ENCODE measurements at regions not wholly inside any gene's neighbourhood (a gene's known extent, or its start where the extent isn't known, plus 50 kb on each side); places are given as distances from the start of the nearest gene placed in this dataset.

DNA sequence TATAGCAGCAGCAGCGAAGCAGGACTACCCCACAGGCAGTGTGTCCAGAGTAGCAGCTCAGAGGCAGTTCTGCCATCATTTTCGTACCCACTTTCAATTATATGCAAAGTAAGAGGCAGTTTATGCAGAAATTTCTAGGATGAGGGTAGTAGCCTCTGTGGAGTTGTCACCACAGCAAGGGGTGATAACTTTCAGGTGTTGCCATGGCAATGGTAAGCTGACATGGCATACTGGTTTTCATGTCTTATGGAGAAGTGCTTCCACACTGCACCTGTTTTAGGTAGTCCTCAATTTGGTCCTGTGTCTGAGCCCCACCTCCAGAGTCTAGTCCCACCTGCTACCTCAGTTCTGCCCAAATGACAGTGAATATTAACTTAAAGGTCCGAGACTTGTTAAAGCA lies 133.3 kb upstream of the SYT6 start:
- Histone ChIP-seq H3K27me3 (ENCODE audit: insufficient read depth, low read length) (no peaks in the 10 kb centered on the region), H4K8ac (replicated peaks; ENCODE audit: insufficient read length, low read depth, low read length) (no peak overlapping the region), H3K4me2 (ENCODE audit: insufficient read depth, insufficient read length, low read length) (no peak overlapping the region), H3K79me2 (ENCODE audit: insufficient read depth, low read length) (no peaks in the 10 kb centered on the region), H3K27ac (ENCODE audit: insufficient read length, low read depth, low read length) (no peak overlapping the region), H3K23me2 (ENCODE audit: insufficient read length, low read depth, low read length, poor library complexity, severe bottlenecking) (no peaks in the 10 kb centered on the region), H2BK15ac (ENCODE audit: low read depth, low read length) (no peak overlapping the region), H3K18ac (ENCODE audit: insufficient read length, low read depth, low read length) (no peak overlapping the region), H3K4ac (ENCODE audit: low read depth, low read length) (no peak overlapping the region), H3K14ac (ENCODE audit: insufficient read depth, low read length) (no peak overlapping the region), H4K20me1 (ENCODE audit: control insufficient read depth, insufficient read depth, insufficient read length) (no peaks in the 10 kb centered on the region), H2AK5ac (ENCODE audit: insufficient read length, low read length) (no peak overlapping the region), H3K4me1 (ENCODE audit: insufficient read depth, low read length) (peaks cover 4% of the 10 kb centered on the region; the same call in 1 of the 2 replicates), H4K5ac (ENCODE audit: insufficient read length, low read depth, low read length) (no peak overlapping the region), H3K9ac (ENCODE audit: extremely low read depth, insufficient read length, low read length) (no peak overlapping the region), H3K23ac (ENCODE audit: insufficient read length, low read depth, low read length) (no peak overlapping the region), H3T11ph (ENCODE audit: low read length) (no peak overlapping the region), H4K91ac (ENCODE audit: insufficient read length, low read depth, low read length) (no peak overlapping the region), H3K9me3 (ENCODE audit: control insufficient read depth, low read depth, low read length) (no peaks in the 10 kb centered on the region), H3K79me1 (ENCODE audit: insufficient read depth, low read depth, low read length, poor library complexity, severe bottlenecking) (no peaks in the 10 kb centered on the region), H2BK12ac (ENCODE audit: insufficient read length, low read depth, low read length) (no peak overlapping the region), H2AFZ (ENCODE audit: low read length) (no peak overlapping the region), H3K56ac (ENCODE audit: insufficient read length, low read depth, low read length) (no peak overlapping the region), H2BK20ac (ENCODE audit: low read depth, low read length, poor library complexity, severe bottlenecking) (no peak overlapping the region), H2BK120ac (ENCODE audit: low read depth, low read length, poor library complexity, severe bottlenecking) (no peak overlapping the region), H2BK5ac (ENCODE audit: insufficient read length, low read length) (no peak overlapping the region)
- WGBS (ENCODE audit: extremely low coverage, insufficient read length, low lambda C conversion rate): no CpG with 5 or more reads among the region's 3 CpGs
- DNase-seq: no peak
- H3K4me1 Mint-ChIP-seq: peaks cover 13 to 21% of the 10 kb centered on the region in 2 experiments
- no peak overlapping the region for H3K4me3 Mint-ChIP-seq
- H3K27ac Mint-ChIP-seq: no peak overlapping the region
- H3K36me3 Mint-ChIP-seq (ENCODE audit: insufficient read depth in 1 of 3, low read depth in 3 of 3): no peaks in the 10 kb centered on the region
- no peaks in the 10 kb centered on the region for H3K9me3 Mint-ChIP-seq
- H3K27me3 Mint-ChIP-seq (ENCODE audit: low read depth): no peaks in the 10 kb centered on the region; the same call in 1 of the 2 replicates
- TF ChIP-seq, protein P1, sequence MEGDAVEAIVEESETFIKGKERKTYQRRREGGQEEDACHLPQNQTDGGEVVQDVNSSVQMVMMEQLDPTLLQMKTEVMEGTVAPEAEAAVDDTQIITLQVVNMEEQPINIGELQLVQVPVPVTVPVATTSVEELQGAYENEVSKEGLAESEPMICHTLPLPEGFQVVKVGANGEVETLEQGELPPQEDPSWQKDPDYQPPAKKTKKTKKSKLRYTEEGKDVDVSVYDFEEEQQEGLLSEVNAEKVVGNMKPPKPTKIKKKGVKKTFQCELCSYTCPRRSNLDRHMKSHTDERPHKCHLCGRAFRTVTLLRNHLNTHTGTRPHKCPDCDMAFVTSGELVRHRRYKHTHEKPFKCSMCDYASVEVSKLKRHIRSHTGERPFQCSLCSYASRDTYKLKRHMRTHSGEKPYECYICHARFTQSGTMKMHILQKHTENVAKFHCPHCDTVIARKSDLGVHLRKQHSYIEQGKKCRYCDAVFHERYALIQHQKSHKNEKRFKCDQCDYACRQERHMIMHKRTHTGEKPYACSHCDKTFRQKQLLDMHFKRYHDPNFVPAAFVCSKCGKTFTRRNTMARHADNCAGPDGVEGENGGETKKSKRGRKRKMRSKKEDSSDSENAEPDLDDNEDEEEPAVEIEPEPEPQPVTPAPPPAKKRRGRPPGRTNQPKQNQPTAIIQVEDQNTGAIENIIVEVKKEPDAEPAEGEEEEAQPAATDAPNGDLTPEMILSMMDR (conservative IDR thresholded peaks at IDR 0.05): no peak
